Neural progenitor cell (in vitro differentiated cells): ENCODE measurements at regions not wholly inside any gene's neighbourhood (a gene's known extent, or its start where the extent isn't known, plus 50 kb on each side); places are given as distances from the start of the nearest gene placed in this dataset.
A peak's percentile ranks its signal among the peaks of the same experiment; 100 is the strongest.

Experiments used
- DNase-seq: peaks from one replicate; pipeline ENCODE4 v3.0.0-alpha.2; 2016; ENCODE audit warnings: low spot score
- H2AFZ ChIP-seq: fragments of 200-600 bp; sonication (generic); replicated peaks from 2 replicates; pipeline ENCODE4 v1.6.1; 2016; ENCODE audit warnings: antibody characterized with exemption
- H3F3A ChIP-seq: fragments of 200-600 bp; sonication (generic); 2 replicates; pipeline ENCODE4 v1.6.1; 2016; ENCODE audit warnings: antibody characterized with exemption, low read depth
- H3K27ac ChIP-seq: fragments of 200-600 bp; sonication (generic); 2 replicates; pipeline ENCODE4 v1.5.1; 2016; ENCODE audit warnings: mild to moderate bottlenecking
- H3K27me3 ChIP-seq: fragments of 200-600 bp; sonication (generic); 2 replicates; pipeline ENCODE4 v1.6.1; 2016; ENCODE audit warnings: mild to moderate bottlenecking, moderate library complexity
- H3K36me3 ChIP-seq: fragments of 200-600 bp; sonication (generic); 2 replicates; pipeline ENCODE4 v1.5.1; 2016
- H3K4me1 ChIP-seq: fragments of 200-600 bp; sonication (generic); 2 replicates; pipeline ENCODE4 v1.6.1; 2016; ENCODE audit warnings: mixed run types
- H3K4me2 ChIP-seq: fragments of 200-600 bp; sonication (generic); 2 replicates; pipeline ENCODE4 v1.6.1; 2016
- H3K4me3 ChIP-seq: fragments of 200-600 bp; sonication (generic); 2 replicates; pipeline ENCODE4 v1.5.1; 2016
- H3K79me2 ChIP-seq: fragments of 200-600 bp; sonication (generic); 2 replicates; pipeline ENCODE4 v1.6.1; 2016; ENCODE audit warnings: low read depth
- H3K9ac ChIP-seq: fragments of 200-600 bp; sonication (generic); 2 replicates; pipeline ENCODE4 v1.6.1; 2016
- H3K9me3 ChIP-seq: fragments of 200-600 bp; sonication (generic); 2 replicates; pipeline ENCODE4 v1.5.1; 2016; ENCODE audit warnings: low read depth
- H4K20me1 ChIP-seq: fragments of 200-600 bp; sonication (generic); 2 replicates; pipeline ENCODE4 v1.6.1; 2016; ENCODE audit warnings: low read depth
- H3K27ac Mint-ChIP-seq: 3 replicates; pipeline ENCODE4 v1.8.0; 2021; ENCODE audit warnings: mixed read lengths
- H3K27me3 Mint-ChIP-seq: 2 replicates; pipeline ENCODE4 v1.8.0; 2022; ENCODE audit warnings: low read depth, mild to moderate bottlenecking, inconsistent platforms, moderate library complexity, mixed read lengths; ENCODE audit not compliant: insufficient read depth
- H3K36me3 Mint-ChIP-seq: 3 replicates; pipeline ENCODE4 v1.8.0; 2021; ENCODE audit warnings: mixed read lengths
- H3K4me1 Mint-ChIP-seq: 3 replicates; pipeline ENCODE4 v1.8.0; 2021; ENCODE audit warnings: mixed read lengths
- H3K4me3 Mint-ChIP-seq: 3 replicates; pipeline ENCODE4 v1.8.0; 2021; ENCODE audit warnings: mild to moderate bottlenecking, moderate library complexity, mixed read lengths
- H3K9me3 Mint-ChIP-seq: 3 replicates; pipeline ENCODE4 v1.8.0; 2020; ENCODE audit warnings: mixed read lengths
- CTCF ChIP-seq: fragments of 200-600 bp; sonication (generic); IDR thresholded peaks from 2 replicates; pipeline ENCODE4 v1.5.1; 2017; ENCODE audit warnings: antibody characterized with exemption, mild to moderate bottlenecking
- EZH2 ChIP-seq: fragments of 200-600 bp; sonication (generic); IDR thresholded peaks from 2 replicates; pipeline ENCODE4 v1.6.1; 2017; ENCODE audit warnings: antibody characterized with exemption, mild to moderate bottlenecking, moderate library complexity
- EZH2phosphoT487 ChIP-seq: fragments of 200-600 bp; sonication (generic); IDR thresholded peaks from 2 replicates; pipeline ENCODE4 v1.6.1; 2017; ENCODE audit warnings: antibody characterized with exemption

- no peaks in the 10 kb centered on the region for H3K4me1 ChIP-seq
- peaks cover 7% of the 10 kb centered on the region for H3K27me3 Mint-ChIP-seq
- H3K4me2 ChIP-seq: no peak overlapping the region
- no peaks in the 10 kb centered on the region for H3K9me3 ChIP-seq
- no peaks in the 10 kb centered on the region for H3K9me3 Mint-ChIP-seq
- H3K79me2 ChIP-seq: no peaks in the 10 kb centered on the region
- no peaks in the 10 kb centered on the region for H3K36me3 ChIP-seq
- H3K4me3 ChIP-seq: no peak overlapping the region
- H2AFZ ChIP-seq: no peak overlapping the region
- no peak overlapping the region for H3K4me3 Mint-ChIP-seq
- H3K4me1 Mint-ChIP-seq: peaks cover 9% of the 10 kb centered on the region
- no peaks in the 10 kb centered on the region for H4K20me1 ChIP-seq
- H3K27me3 ChIP-seq: no peaks in the 10 kb centered on the region
- no peak for TF ChIP-seq CTCF
- no peak for TF ChIP-seq EZH2phosphoT487
- no peak for TF ChIP-seq EZH2
- H3K27ac ChIP-seq: no peak overlapping the region
- no peak overlapping the region for H3K9ac ChIP-seq
- H3F3A ChIP-seq: no peaks in the 10 kb centered on the region
- DNase-seq: no peak
- no peaks in the 10 kb centered on the region for H3K36me3 Mint-ChIP-seq
- H3K27ac Mint-ChIP-seq: peak overlapping the region; percentile 37
These were observed 158.4 kb downstream of the ANKRD60 start for GRCh38 chr20:58069796-58070663.

GRCh38 chr20:58069207-58069606 is 159.2 kb downstream of the ANKRD60 start:
- TF ChIP-seq CTCF (no peak), EZH2phosphoT487 (no peak), EZH2 (no peak)
- Histone ChIP-seq H4K20me1 (no peaks in the 10 kb centered on the region), H3K27me3 (no peaks in the 10 kb centered on the region), H3K36me3 (no peaks in the 10 kb centered on the region), H3K27ac (no peak overlapping the region), H3K9me3 (no peaks in the 10 kb centered on the region), H3K4me3 (no peak overlapping the region), H3K4me2 (no peak overlapping the region), H3K9ac (no peak overlapping the region), H3K4me1 (no peaks in the 10 kb centered on the region), H2AFZ (no peak overlapping the region), H3K79me2 (no peaks in the 10 kb centered on the region), H3F3A (no peaks in the 10 kb centered on the region)
- H3K36me3 Mint-ChIP-seq: no peaks in the 10 kb centered on the region
- no peak for DNase-seq
- H3K4me1 Mint-ChIP-seq: peaks cover 8% of the 10 kb centered on the region
- no peak overlapping the region for H3K4me3 Mint-ChIP-seq
- H3K27me3 Mint-ChIP-seq: peaks cover 6% of the 10 kb centered on the region
- no peaks in the 10 kb centered on the region for H3K9me3 Mint-ChIP-seq
- H3K27ac Mint-ChIP-seq: no peak overlapping the region

- TF ChIP-seq EZH2 (no peak), EZH2phosphoT487 (no peak), CTCF (no peak)
- Histone ChIP-seq H3F3A (no peaks in the 10 kb centered on the region), H4K20me1 (no peaks in the 10 kb centered on the region), H3K27ac (no peak overlapping the region), H3K27me3 (no peaks in the 10 kb centered on the region), H3K9me3 (no peaks in the 10 kb centered on the region), H3K79me2 (no peaks in the 10 kb centered on the region), H3K36me3 (no peaks in the 10 kb centered on the region), H3K9ac (no peak overlapping the region), H3K4me3 (no peak overlapping the region), H3K4me1 (no peaks in the 10 kb centered on the region), H2AFZ (no peak overlapping the region), H3K4me2 (no peak overlapping the region)
- Mint-ChIP-seq H3K9me3 (peaks cover 3% of the 10 kb centered on the region), H3K4me3 (no peak overlapping the region), H3K4me1 (no peaks in the 10 kb centered on the region), H3K27ac (no peak overlapping the region), H3K27me3 (peaks cover 4% of the 10 kb centered on the region), H3K36me3 (no peaks in the 10 kb centered on the region)
- DNase-seq: no peak
These were observed 162.7 kb downstream of the ANKRD60 start for GRCh38 chr20:58065508-58066361.
